WTC11 (cell line): ENCODE measurements at regions not wholly inside any gene's neighbourhood (a gene's known extent, or its start where the extent isn't known, plus 50 kb on each side); places are given as distances from the start of the nearest gene placed in this dataset.

ENCODE experiments used
- ATAC-seq: fragments of 200-7000 bp; cut with Tn5 transposase; 2 replicates; pipeline ENCODE4 v1.10.0; 2021; ENCODE audit warnings: mild to moderate bottlenecking, moderate library complexity
- CTCF ChIA-PET: fragments of 300-600 bp; sonication (Branson Sonifier 250); formaldehyde crosslinking; loops from one replicate; lab custom pipeline; 2021; ENCODE audit warnings: antibody characterized with exemption; lab: Charles Lee
- POLR2A ChIA-PET: fragments of 350-600 bp; sonication (Branson Sonifier 250); formaldehyde crosslinking; loops from one replicate; lab custom pipeline; 2021; ENCODE audit warnings: antibody characterized with exemption; lab: Charles Lee
- DNase-seq: peaks from one replicate; pipeline ENCODE4 v3.0.0; 2021; ENCODE audit warnings: low spot score
- H3K27ac Mint-ChIP-seq: 2 replicates; pipeline ENCODE4 v1.8.0; 2021; ENCODE audit warnings: mixed read lengths
- H3K27me3 Mint-ChIP-seq: 2 replicates; pipeline ENCODE4 v1.8.0; 2021; ENCODE audit warnings: low read depth, mild to moderate bottlenecking, moderate library complexity, mixed read lengths
- H3K36me3 Mint-ChIP-seq: 2 replicates; pipeline ENCODE4 v1.8.0; 2021; ENCODE audit warnings: mixed read lengths
- H3K4me1 Mint-ChIP-seq: 2 replicates; pipeline ENCODE4 v1.8.0; 2022; ENCODE audit warnings: mixed read lengths
- H3K4me3 Mint-ChIP-seq: 2 replicates; pipeline ENCODE4 v1.8.0; 2021; ENCODE audit warnings: mild to moderate bottlenecking, moderate library complexity, mixed read lengths
- H3K9me3 Mint-ChIP-seq: 2 replicates; pipeline ENCODE4 v1.8.0; 2021; ENCODE audit warnings: mixed read lengths
- ATF1 ChIP-seq: sonication (generic); formaldehyde crosslinking; IDR thresholded peaks from 2 replicates; pipeline ENCODE4 v1.8.1; 2023; ENCODE audit warnings: mild to moderate bottlenecking, moderate library complexity, missing genetic modification reagents
- ATF2 ChIP-seq: sonication (generic); formaldehyde crosslinking; IDR thresholded peaks from 2 replicates; pipeline ENCODE4 v1.8.1; 2022; ENCODE audit warnings: low read depth, missing genetic modification reagents, borderline replicate concordance
- E2F4 ChIP-seq: sonication (generic); formaldehyde crosslinking; IDR thresholded peaks from 2 replicates; pipeline ENCODE4 v1.8.1; 2022; ENCODE audit warnings: low read depth, mild to moderate bottlenecking, moderate library complexity, missing genetic modification reagents, borderline replicate concordance
- ELF4 ChIP-seq: sonication (generic); formaldehyde crosslinking; IDR thresholded peaks from 2 replicates; pipeline ENCODE4 v1.8.1; 2022; ENCODE audit warnings: low read depth, mild to moderate bottlenecking, moderate library complexity, missing genetic modification reagents
- ESRRA ChIP-seq: sonication (generic); formaldehyde crosslinking; IDR thresholded peaks from 2 replicates; pipeline ENCODE4 v1.8.1; 2022; ENCODE audit warnings: mild to moderate bottlenecking, missing genetic modification reagents, borderline replicate concordance
- ETV6 ChIP-seq: sonication (generic); formaldehyde crosslinking; IDR thresholded peaks from 2 replicates; pipeline ENCODE4 v1.8.1; 2022; ENCODE audit warnings: mild to moderate bottlenecking, missing genetic modification reagents
- FOXP1 ChIP-seq: sonication (generic); formaldehyde crosslinking; IDR thresholded peaks from 2 replicates; pipeline ENCODE4 v1.8.0; 2022; ENCODE audit warnings: missing genetic modification reagents, mild to moderate bottlenecking, moderate library complexity, borderline replicate concordance
- FOXP4 ChIP-seq: sonication (generic); formaldehyde crosslinking; IDR thresholded peaks from 2 replicates; pipeline ENCODE4 v1.8.0; 2022; ENCODE audit warnings: mild to moderate bottlenecking, missing genetic modification reagents
- JAZF1 ChIP-seq: fragments of 250-450 bp; sonication (Bioruptor Pico); IDR thresholded peaks from 2 replicates; pipeline ENCODE4 v1.9.0; 2021; ENCODE audit warnings: moderate library complexity, mild to moderate bottlenecking, inconsistent platforms
- KAT7 ChIP-seq: sonication (generic); formaldehyde crosslinking; IDR thresholded peaks from 2 replicates; pipeline ENCODE4 v1.8.1; 2023; ENCODE audit warnings: missing genetic modification reagents, mild to moderate bottlenecking, borderline replicate concordance
- NR3C1 ChIP-seq: sonication (generic); formaldehyde crosslinking; conservative IDR thresholded peaks from 2 replicates; pipeline ENCODE4 v1.8.1; 2023; ENCODE audit warnings: low read depth, mild to moderate bottlenecking, missing genetic modification reagents
- PREB ChIP-seq: sonication (generic); formaldehyde crosslinking; IDR thresholded peaks from 2 replicates; pipeline ENCODE4 v1.8.1; 2022; ENCODE audit warnings: mild to moderate bottlenecking, missing genetic modification reagents, moderate library complexity, borderline replicate concordance
- RORB ChIP-seq: fragments of 250-450 bp; sonication (Bioruptor Pico); IDR thresholded peaks from 2 replicates; pipeline ENCODE4 v1.9.0; 2021; ENCODE audit warnings: mild to moderate bottlenecking
- SMAD3 ChIP-seq: sonication (generic); formaldehyde crosslinking; IDR thresholded peaks from 2 replicates; pipeline ENCODE4 v1.8.0; 2022; ENCODE audit warnings: missing genetic modification reagents, mild to moderate bottlenecking, borderline replicate concordance
- SOX15 ChIP-seq: fragments of 250-450 bp; sonication (Bioruptor Pico); IDR thresholded peaks from 2 replicates; pipeline ENCODE4 v1.9.0; 2021; ENCODE audit warnings: mild to moderate bottlenecking
- SP1 ChIP-seq: sonication (generic); formaldehyde crosslinking; conservative IDR thresholded peaks from 2 replicates; pipeline ENCODE4 v1.8.1; 2022; ENCODE audit warnings: missing genetic modification reagents
- TF ChIP-seq, protein P1 (sequence below): sonication (generic); formaldehyde crosslinking; IDR thresholded peaks from 2 replicates; pipeline ENCODE4 v1.8.1; 2023; ENCODE audit warnings: mild to moderate bottlenecking, missing genetic modification reagents, borderline replicate concordance
- TF ChIP-seq, protein P2 (sequence below): sonication (generic); formaldehyde crosslinking; conservative IDR thresholded peaks from 2 replicates; pipeline ENCODE4 v1.8.1; 2023; ENCODE audit warnings: mild to moderate bottlenecking, low read depth, missing genetic modification reagents, moderate library complexity
- TF ChIP-seq, protein P3 (sequence below): sonication (generic); formaldehyde crosslinking; IDR thresholded peaks from 2 replicates; pipeline ENCODE4 v1.8.0; 2022; ENCODE audit warnings: mild to moderate bottlenecking, missing genetic modification reagents
- TF ChIP-seq, protein P4 (sequence below): fragments of 250-450 bp; sonication (Bioruptor Pico); IDR thresholded peaks from 2 replicates; pipeline ENCODE4 v1.9.0; 2021; ENCODE audit warnings: mild to moderate bottlenecking

GRCh38 chr2:217420854-217421253 lies 561.0 kb upstream of the TNP1 start:
- Mint-ChIP-seq H3K4me1 (no peaks in the 10 kb centered on the region), H3K27me3 (peaks cover 3% of the 10 kb centered on the region; the same call in 1 of the 2 replicates), H3K27ac (no peak overlapping the region), H3K36me3 (no peaks in the 10 kb centered on the region), H3K9me3 (peaks cover 8% of the 10 kb centered on the region)
- ATAC-seq (no peak), DNase-seq (no peak)
- CTCF ChIA-PET: no interaction called here
- POLR2A ChIA-PET: no interaction called here
- TF ChIP-seq FOXP1 (CRISPR knock-in tag) (no peak), SOX15 (no peak), NR3C1 (CRISPR knock-in tag) (no peak), SP1 (CRISPR knock-in tag) (no peak), SMAD3 (CRISPR knock-in tag) (no peak), ESRRA (no peak), JAZF1 (CRISPR knock-in tag) (no peak), PREB (CRISPR knock-in tag) (no peak), ELF4 (no peak), ETV6 (CRISPR knock-in tag) (no peak), RORB (CRISPR knock-in tag) (no peak), ATF1 (CRISPR knock-in tag) (no peak), E2F4 (CRISPR knock-in tag) (no peak), KAT7 (CRISPR knock-in tag) (no peak), ATF2 (CRISPR knock-in tag) (no peak), FOXP4 (CRISPR knock-in tag) (no peak)
- TF ChIP-seq, protein P1, sequence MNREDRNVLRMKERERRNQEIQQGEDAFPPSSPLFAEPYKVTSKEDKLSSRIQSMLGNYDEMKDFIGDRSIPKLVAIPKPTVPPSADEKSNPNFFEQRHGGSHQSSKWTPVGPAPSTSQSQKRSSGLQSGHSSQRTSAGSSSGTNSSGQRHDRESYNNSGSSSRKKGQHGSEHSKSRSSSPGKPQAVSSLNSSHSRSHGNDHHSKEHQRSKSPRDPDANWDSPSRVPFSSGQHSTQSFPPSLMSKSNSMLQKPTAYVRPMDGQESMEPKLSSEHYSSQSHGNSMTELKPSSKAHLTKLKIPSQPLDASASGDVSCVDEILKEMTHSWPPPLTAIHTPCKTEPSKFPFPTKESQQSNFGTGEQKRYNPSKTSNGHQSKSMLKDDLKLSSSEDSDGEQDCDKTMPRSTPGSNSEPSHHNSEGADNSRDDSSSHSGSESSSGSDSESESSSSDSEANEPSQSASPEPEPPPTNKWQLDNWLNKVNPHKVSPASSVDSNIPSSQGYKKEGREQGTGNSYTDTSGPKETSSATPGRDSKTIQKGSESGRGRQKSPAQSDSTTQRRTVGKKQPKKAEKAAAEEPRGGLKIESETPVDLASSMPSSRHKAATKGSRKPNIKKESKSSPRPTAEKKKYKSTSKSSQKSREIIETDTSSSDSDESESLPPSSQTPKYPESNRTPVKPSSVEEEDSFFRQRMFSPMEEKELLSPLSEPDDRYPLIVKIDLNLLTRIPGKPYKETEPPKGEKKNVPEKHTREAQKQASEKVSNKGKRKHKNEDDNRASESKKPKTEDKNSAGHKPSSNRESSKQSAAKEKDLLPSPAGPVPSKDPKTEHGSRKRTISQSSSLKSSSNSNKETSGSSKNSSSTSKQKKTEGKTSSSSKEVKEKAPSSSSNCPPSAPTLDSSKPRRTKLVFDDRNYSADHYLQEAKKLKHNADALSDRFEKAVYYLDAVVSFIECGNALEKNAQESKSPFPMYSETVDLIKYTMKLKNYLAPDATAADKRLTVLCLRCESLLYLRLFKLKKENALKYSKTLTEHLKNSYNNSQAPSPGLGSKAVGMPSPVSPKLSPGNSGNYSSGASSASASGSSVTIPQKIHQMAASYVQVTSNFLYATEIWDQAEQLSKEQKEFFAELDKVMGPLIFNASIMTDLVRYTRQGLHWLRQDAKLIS (CRISPR knock-in tag): no peak
- TF ChIP-seq, protein P2, sequence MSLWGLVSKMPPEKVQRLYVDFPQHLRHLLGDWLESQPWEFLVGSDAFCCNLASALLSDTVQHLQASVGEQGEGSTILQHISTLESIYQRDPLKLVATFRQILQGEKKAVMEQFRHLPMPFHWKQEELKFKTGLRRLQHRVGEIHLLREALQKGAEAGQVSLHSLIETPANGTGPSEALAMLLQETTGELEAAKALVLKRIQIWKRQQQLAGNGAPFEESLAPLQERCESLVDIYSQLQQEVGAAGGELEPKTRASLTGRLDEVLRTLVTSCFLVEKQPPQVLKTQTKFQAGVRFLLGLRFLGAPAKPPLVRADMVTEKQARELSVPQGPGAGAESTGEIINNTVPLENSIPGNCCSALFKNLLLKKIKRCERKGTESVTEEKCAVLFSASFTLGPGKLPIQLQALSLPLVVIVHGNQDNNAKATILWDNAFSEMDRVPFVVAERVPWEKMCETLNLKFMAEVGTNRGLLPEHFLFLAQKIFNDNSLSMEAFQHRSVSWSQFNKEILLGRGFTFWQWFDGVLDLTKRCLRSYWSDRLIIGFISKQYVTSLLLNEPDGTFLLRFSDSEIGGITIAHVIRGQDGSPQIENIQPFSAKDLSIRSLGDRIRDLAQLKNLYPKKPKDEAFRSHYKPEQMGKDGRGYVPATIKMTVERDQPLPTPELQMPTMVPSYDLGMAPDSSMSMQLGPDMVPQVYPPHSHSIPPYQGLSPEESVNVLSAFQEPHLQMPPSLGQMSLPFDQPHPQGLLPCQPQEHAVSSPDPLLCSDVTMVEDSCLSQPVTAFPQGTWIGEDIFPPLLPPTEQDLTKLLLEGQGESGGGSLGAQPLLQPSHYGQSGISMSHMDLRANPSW (CRISPR knock-in tag): no peak
- TF ChIP-seq, protein P3, sequence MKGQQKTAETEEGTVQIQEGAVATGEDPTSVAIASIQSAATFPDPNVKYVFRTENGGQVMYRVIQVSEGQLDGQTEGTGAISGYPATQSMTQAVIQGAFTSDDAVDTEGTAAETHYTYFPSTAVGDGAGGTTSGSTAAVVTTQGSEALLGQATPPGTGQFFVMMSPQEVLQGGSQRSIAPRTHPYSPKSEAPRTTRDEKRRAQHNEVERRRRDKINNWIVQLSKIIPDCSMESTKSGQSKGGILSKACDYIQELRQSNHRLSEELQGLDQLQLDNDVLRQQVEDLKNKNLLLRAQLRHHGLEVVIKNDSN (CRISPR knock-in tag): no peak
- TF ChIP-seq, protein P4, sequence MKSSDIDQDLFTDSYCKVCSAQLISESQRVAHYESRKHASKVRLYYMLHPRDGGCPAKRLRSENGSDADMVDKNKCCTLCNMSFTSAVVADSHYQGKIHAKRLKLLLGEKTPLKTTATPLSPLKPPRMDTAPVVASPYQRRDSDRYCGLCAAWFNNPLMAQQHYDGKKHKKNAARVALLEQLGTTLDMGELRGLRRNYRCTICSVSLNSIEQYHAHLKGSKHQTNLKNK (CRISPR knock-in tag): no peak
- TF ChIP-seq, all 79 proteins: peak for 0
- H3K4me3 Mint-ChIP-seq: no peak overlapping the region
